ENCODE measurements at regions not wholly inside any gene's neighbourhood (a gene's known extent, or its start where the extent isn't known, plus 50 kb on each side); places are given as distances from the start of the nearest gene placed in this dataset.

- TF ChIP-seq EP300 (IDR thresholded peaks at IDR 0.05) (no peak), CTCF (IDR thresholded peaks at IDR 0.05) (no peak)
Observed at GRCh38 chr1:170305777-170306512, 160.2 kb downstream of the NTMT2 start.
